IMR-90 (cell line): ENCODE measurements at regions not wholly inside any gene's neighbourhood (a gene's known extent, or its start where the extent isn't known, plus 50 kb on each side); places are given as distances from the start of the nearest gene placed in this dataset.

Source experiments
- ATAC-seq: fragments of 200-7000 bp; cut with Tn5 transposase; 2 replicates; pipeline ENCODE4 v1.9.1; 2020; ENCODE audit warnings: low read depth, mild to moderate bottlenecking, moderate library complexity
- BruUV-seq: library from RNA; stranded (reverse); fragments of 400-500 nt; replicated peaks from 2 replicates; lab custom pipeline; 2021; lab: Mats Ljungman, UMichigan
- CTCF ChIA-PET: fragments of 300-600 bp; formaldehyde crosslinking; extraction: SDS; loops from one replicate; lab custom pipeline; 2021; ENCODE audit warnings: antibody characterized with exemption; lab: Yijun Ruan, JAX
- POLR2A ChIA-PET: fragments of 300-600 bp; sonication (Branson Sonifier 250); formaldehyde crosslinking; loops from one replicate; lab custom pipeline; 2022; ENCODE audit warnings: antibody characterized with exemption; ENCODE audit not compliant: unreplicated experiment; lab: Charles Lee
- DNase-seq: peaks from one replicate; pipeline ENCODE4 v3.0.0; 2013
- H2AFZ ChIP-seq: replicated peaks from 2 replicates; pipeline ENCODE3; 2013; ENCODE audit warnings: low read length, mild to moderate bottlenecking; ENCODE audit not compliant: poor library complexity
- H2AK5ac ChIP-seq: 2 replicates; pipeline ENCODE4 v1.6.1; 2013; ENCODE audit warnings: low read depth, low read length, inconsistent platforms
- H2AK9ac ChIP-seq: replicated peaks from 2 replicates; pipeline ENCODE3; 2013; ENCODE audit warnings: mild to moderate bottlenecking, low read depth, low read length, moderate library complexity; ENCODE audit not compliant: poor library complexity
- H2BK120ac ChIP-seq: 2 replicates; pipeline ENCODE4 v1.6.1; 2013; ENCODE audit warnings: low read depth, low read length, inconsistent platforms
- H2BK15ac ChIP-seq: 3 replicates; pipeline ENCODE4 v1.6.1; 2013; ENCODE audit warnings: low read depth, low read length, inconsistent platforms
- H2BK20ac ChIP-seq: 2 replicates; pipeline ENCODE4 v1.6.1; 2013; ENCODE audit warnings: low read depth, mild to moderate bottlenecking, inconsistent platforms, low read length, moderate library complexity
- H2BK5ac ChIP-seq: 2 replicates; pipeline ENCODE4 v1.6.1; 2013; ENCODE audit warnings: mild to moderate bottlenecking, low read depth, low read length, inconsistent platforms; ENCODE audit not compliant: poor library complexity, severe bottlenecking
- H3K14ac ChIP-seq: replicated peaks from 2 replicates; pipeline ENCODE4 v1.6.1; 2013; ENCODE audit warnings: low read depth, low read length, inconsistent platforms
- H3K18ac ChIP-seq: 2 replicates; pipeline ENCODE4 v1.6.1; 2013; ENCODE audit warnings: low read depth, low read length, control low read depth
- H3K23ac ChIP-seq: 2 replicates; pipeline ENCODE4 v1.6.1; 2013; ENCODE audit warnings: low read depth, low read length, inconsistent platforms
- H3K27ac ChIP-seq: 2 replicates; pipeline ENCODE4 v1.5.1; 2013; ENCODE audit warnings: mild to moderate bottlenecking, control low read depth, low read length; ENCODE audit not compliant: insufficient read depth
- H3K27me3 ChIP-seq: 2 replicates; pipeline ENCODE4 v1.6.1; 2013; ENCODE audit warnings: low read length; ENCODE audit not compliant: control insufficient read depth, insufficient read depth
- H3K36me3 ChIP-seq: 2 replicates; pipeline ENCODE4 v1.6.1; 2013; ENCODE audit warnings: low read length, mixed read lengths; ENCODE audit not compliant: control insufficient read depth, insufficient read depth
- H3K4ac ChIP-seq: 2 replicates; pipeline ENCODE4 v1.6.1; 2013; ENCODE audit warnings: low read depth, low read length, inconsistent platforms
- H3K4me1 ChIP-seq: 2 replicates; pipeline ENCODE4 v1.6.1; 2013; ENCODE audit warnings: low read length, mixed read lengths; ENCODE audit not compliant: control insufficient read depth, insufficient read depth
- H3K4me2 ChIP-seq: 2 replicates; pipeline ENCODE4 v1.6.1; 2013; ENCODE audit warnings: low read depth, mild to moderate bottlenecking, control low read depth, low read length, moderate library complexity
- H3K4me3 ChIP-seq: 2 replicates; pipeline ENCODE4 v1.5.1; 2013; ENCODE audit warnings: low read depth, mild to moderate bottlenecking, control low read depth, low read length, moderate library complexity; ENCODE audit not compliant: insufficient read depth
- H3K56ac ChIP-seq: 2 replicates; pipeline ENCODE4 v1.6.1; 2013; ENCODE audit warnings: low read length, inconsistent platforms; ENCODE audit not compliant: insufficient read depth; ENCODE audit errors: extremely low read depth
- H3K79me1 ChIP-seq, 2 experiments: 2 replicates each; pipeline ENCODE4 v1.6.1; 2013; ENCODE audit warnings: low read length in 2 of 2, inconsistent platforms in 1 of 2, low read depth in 1 of 2
- H3K9ac ChIP-seq: 2 replicates; pipeline ENCODE4 v1.6.1; 2013; ENCODE audit warnings: low read depth, low read length, control low read depth
- H3K9me1 ChIP-seq: 2 replicates; pipeline ENCODE4 v1.6.1; 2013; ENCODE audit warnings: low read length, inconsistent platforms; ENCODE audit not compliant: insufficient read depth
- H3K9me3 ChIP-seq: 2 replicates; pipeline ENCODE4 v1.6.1; 2013; ENCODE audit warnings: low read length; ENCODE audit not compliant: control insufficient read depth, insufficient read depth
- H4K20me1 ChIP-seq: 2 replicates; pipeline ENCODE4 v1.6.1; 2013; ENCODE audit warnings: low read length, inconsistent platforms; ENCODE audit not compliant: insufficient read depth
- H4K5ac ChIP-seq: 2 replicates; pipeline ENCODE4 v1.6.1; 2013; ENCODE audit warnings: mild to moderate bottlenecking, low read depth, low read length, control low read depth
- H4K8ac ChIP-seq, 2 experiments: 2 replicates each; pipeline ENCODE4 v1.6.1; 2013; ENCODE audit warnings: low read depth in 2 of 2, low read length in 2 of 2, control low read depth in 1 of 2, inconsistent platforms in 1 of 2
- H4K91ac ChIP-seq: 2 replicates; pipeline ENCODE4 v1.6.1; 2013; ENCODE audit warnings: low read depth, low read length, inconsistent platforms; ENCODE audit not compliant: insufficient read depth
- BHLHE40 ChIP-seq: fragments of 150-350 bp; IDR thresholded peaks from 2 replicates; pipeline ENCODE4 v1.6.1; 2016; ENCODE audit warnings: mild to moderate bottlenecking, low read depth, low read length
- CEBPB ChIP-seq: IDR thresholded peaks from 2 replicates; pipeline ENCODE4 v1.6.1; 2012; ENCODE audit warnings: low read depth, low read length, improper control_type of control experiment
- CHD1 ChIP-seq: IDR thresholded peaks from 2 replicates; pipeline ENCODE4 v1.6.1; 2012; ENCODE audit warnings: low read depth, low read length, improper control_type of control experiment
- ELK1 ChIP-seq: fragments of 150-350 bp; IDR thresholded peaks from 2 replicates; pipeline ENCODE4 v1.6.1; 2016; ENCODE audit warnings: low read depth, mild to moderate bottlenecking, low read length, moderate library complexity, borderline replicate concordance
- FOS ChIP-seq: fragments of 150-350 bp; IDR thresholded peaks from 2 replicates; pipeline ENCODE4 v1.6.1; 2016; ENCODE audit warnings: low read depth, low read length
- MAFK ChIP-seq: IDR thresholded peaks from 2 replicates; pipeline ENCODE4 v1.6.1; 2012; ENCODE audit warnings: low read depth, low read length, improper control_type of control experiment
- MAZ ChIP-seq: IDR thresholded peaks from 2 replicates; pipeline ENCODE4 v1.6.1; 2012; ENCODE audit warnings: low read depth, mild to moderate bottlenecking, low read length, improper control_type of control experiment, moderate library complexity, borderline replicate concordance
- MXI1 ChIP-seq: IDR thresholded peaks from 2 replicates; pipeline ENCODE4 v1.6.1; 2012; ENCODE audit warnings: low read depth, mild to moderate bottlenecking, low read length, moderate library complexity, borderline replicate concordance
- NFE2L2 ChIP-seq: fragments of 150-350 bp; IDR thresholded peaks from 2 replicates; pipeline ENCODE4 v1.6.1; 2016; ENCODE audit warnings: low read depth, mild to moderate bottlenecking, low read length
- POLR2A ChIP-seq: IDR thresholded peaks from 2 replicates; pipeline ENCODE4 v1.6.1; 2012; ENCODE audit warnings: mild to moderate bottlenecking, low read depth, low read length
- RAD21 ChIP-seq: IDR thresholded peaks from 2 replicates; pipeline ENCODE4 v1.6.1; 2012; ENCODE audit warnings: low read length, improper control_type of control experiment
- RCOR1 ChIP-seq: IDR thresholded peaks from 2 replicates; pipeline ENCODE4 v1.6.1; 2012; ENCODE audit warnings: mild to moderate bottlenecking, low read length, improper control_type of control experiment; ENCODE audit not compliant: insufficient replicate concordance
- RFX5 ChIP-seq: IDR thresholded peaks from 2 replicates; pipeline ENCODE4 v1.8.0; 2012; ENCODE audit warnings: low read depth, mild to moderate bottlenecking, low read length, moderate library complexity
- SMC3 ChIP-seq: fragments of 150-350 bp; IDR thresholded peaks from 2 replicates; pipeline ENCODE4 v1.6.1; 2016; ENCODE audit warnings: low read depth, mild to moderate bottlenecking, antibody characterized with exemption, low read length, moderate library complexity
- WGBS, 2 experiments: methylation state at CpG; one replicate each; pipeline versions ENCODE4 v1.1.5 to v1.1.7; 2013; ENCODE audit warnings: missing lambda C conversion rate in 2 of 2; ENCODE audit not compliant: insufficient read length in 1 of 2; ENCODE audit errors: extremely low coverage in 2 of 2; 5-methylcytosine and 5-hydroxymethylcytosine counted together
- dilution Hi-C: fragments of 300-500 bp; cut with HindIII; formaldehyde crosslinking; loops from one replicate; pipeline ENCODE4 v1.14.3; 2018; ENCODE audit warnings: low sequenced_read_pairs; ENCODE audit not compliant: unreplicated experiment
- in situ Hi-C: fragments of 300-500 bp; cut with MboI; formaldehyde crosslinking; loops from 3 replicates; pipeline ENCODE4 v1.14.3; 2019; ENCODE audit warnings: low sequenced_read_pairs, inconsistent platforms, mixed read lengths
- intact Hi-C: fragments of 100-400 bp; cut with micrococcal nuclease; formaldehyde crosslinking; loops from 2 replicates; pipeline ENCODE4 v1.10.0; 2022
- TF ChIP-seq, protein P1 (sequence below): conservative IDR thresholded peaks from 2 replicates; pipeline ENCODE4 v1.5.1; 2012; ENCODE audit warnings: mild to moderate bottlenecking, low read depth, low read length, improper control_type of control experiment
- TF ChIP-seq, protein P2 (sequence below): fragments of 150-350 bp; IDR thresholded peaks from 2 replicates; pipeline ENCODE4 v1.6.1; 2017; ENCODE audit warnings: mild to moderate bottlenecking, antibody characterized with exemption, low read length, low read depth

DNA sequence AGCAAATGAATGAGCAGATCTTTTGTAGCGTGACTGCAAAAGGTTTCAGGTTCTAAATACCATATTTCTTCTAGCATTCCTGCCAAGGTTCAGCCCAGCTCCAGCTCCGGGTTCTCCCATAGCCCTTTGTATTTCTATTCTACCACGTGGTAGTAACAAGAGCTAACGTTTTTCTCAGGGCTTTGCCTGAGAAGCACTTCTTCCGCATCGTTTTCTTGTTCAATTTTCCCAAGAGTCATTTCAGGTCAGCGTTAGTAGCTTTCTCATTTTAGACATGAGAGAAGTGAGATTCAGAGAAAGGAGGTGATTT lies 120.1 kb upstream of the MYCN start:
- H3K4me1 ChIP-seq: no peaks in the 10 kb centered on the region
- H3K56ac ChIP-seq: no peak overlapping the region
- ChIA-PET CTCF (no interaction called here), POLR2A (no interaction called here)
- no peaks in the 10 kb centered on the region for H4K20me1 ChIP-seq
- H3K79me1 ChIP-seq: no peaks in the 10 kb centered on the region
- in situ Hi-C loops (no loop called here), intact Hi-C loops (no loop called here), dilution Hi-C loops (no loop called here)
- WGBS, 2 experiments: 17% methylated on average over 1 of the region's 7 CpGs; no CpG with 5 or more reads in 1 of the 2 experiments
- no peak overlapping the region for H2AFZ ChIP-seq
- H3K14ac ChIP-seq: no peak overlapping the region
- H2BK20ac ChIP-seq: no peak overlapping the region
- no peak overlapping the region for H3K18ac ChIP-seq
- H4K5ac ChIP-seq: no peak overlapping the region
- no peak overlapping the region for H2BK15ac ChIP-seq
- no peak overlapping the region for H3K23ac ChIP-seq
- no peak overlapping the region for H3K9ac ChIP-seq
- H3K27ac ChIP-seq: no peak overlapping the region
- no TSS peak for BruUV-seq
- H4K91ac ChIP-seq: no peak overlapping the region
- H3K4ac ChIP-seq: no peak overlapping the region
- no peak overlapping the region for H2BK120ac ChIP-seq
- peaks cover 39% of the 10 kb centered on the region for H3K9me3 ChIP-seq
- H4K8ac ChIP-seq: no peak overlapping the region
- no peaks in the 10 kb centered on the region for H3K9me1 ChIP-seq
- H3K27me3 ChIP-seq: no peaks in the 10 kb centered on the region
- TF ChIP-seq RCOR1 (no peak), ELK1 (no peak), CEBPB (no peak), CHD1 (no peak), MAZ (no peak), MXI1 (no peak), MAFK (no peak), RAD21 (no peak), POLR2A (no peak), RFX5 (no peak), FOS (no peak), NFE2L2 (no peak), SMC3 (no peak), BHLHE40 (no peak)
- TF ChIP-seq, protein P1, sequence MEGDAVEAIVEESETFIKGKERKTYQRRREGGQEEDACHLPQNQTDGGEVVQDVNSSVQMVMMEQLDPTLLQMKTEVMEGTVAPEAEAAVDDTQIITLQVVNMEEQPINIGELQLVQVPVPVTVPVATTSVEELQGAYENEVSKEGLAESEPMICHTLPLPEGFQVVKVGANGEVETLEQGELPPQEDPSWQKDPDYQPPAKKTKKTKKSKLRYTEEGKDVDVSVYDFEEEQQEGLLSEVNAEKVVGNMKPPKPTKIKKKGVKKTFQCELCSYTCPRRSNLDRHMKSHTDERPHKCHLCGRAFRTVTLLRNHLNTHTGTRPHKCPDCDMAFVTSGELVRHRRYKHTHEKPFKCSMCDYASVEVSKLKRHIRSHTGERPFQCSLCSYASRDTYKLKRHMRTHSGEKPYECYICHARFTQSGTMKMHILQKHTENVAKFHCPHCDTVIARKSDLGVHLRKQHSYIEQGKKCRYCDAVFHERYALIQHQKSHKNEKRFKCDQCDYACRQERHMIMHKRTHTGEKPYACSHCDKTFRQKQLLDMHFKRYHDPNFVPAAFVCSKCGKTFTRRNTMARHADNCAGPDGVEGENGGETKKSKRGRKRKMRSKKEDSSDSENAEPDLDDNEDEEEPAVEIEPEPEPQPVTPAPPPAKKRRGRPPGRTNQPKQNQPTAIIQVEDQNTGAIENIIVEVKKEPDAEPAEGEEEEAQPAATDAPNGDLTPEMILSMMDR: no peak
- TF ChIP-seq, protein P2, sequence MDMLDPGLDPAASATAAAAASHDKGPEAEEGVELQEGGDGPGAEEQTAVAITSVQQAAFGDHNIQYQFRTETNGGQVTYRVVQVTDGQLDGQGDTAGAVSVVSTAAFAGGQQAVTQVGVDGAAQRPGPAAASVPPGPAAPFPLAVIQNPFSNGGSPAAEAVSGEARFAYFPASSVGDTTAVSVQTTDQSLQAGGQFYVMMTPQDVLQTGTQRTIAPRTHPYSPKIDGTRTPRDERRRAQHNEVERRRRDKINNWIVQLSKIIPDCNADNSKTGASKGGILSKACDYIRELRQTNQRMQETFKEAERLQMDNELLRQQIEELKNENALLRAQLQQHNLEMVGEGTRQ: no peak
- H2AK9ac ChIP-seq: no peak overlapping the region
- no peak overlapping the region for H3K4me3 ChIP-seq
- H2BK5ac ChIP-seq: no peak overlapping the region
- H3K36me3 ChIP-seq: no peaks in the 10 kb centered on the region
- H3K4me2 ChIP-seq: no peak overlapping the region
- ATAC-seq (no peak), DNase-seq (no peak)
- H2AK5ac ChIP-seq: no peak overlapping the region
